Stimulated activated naive B cell treated with anti-CD40 and anti-IgM and Interleukin-4, amounts not matched to agents 10 μg/mL and 1 μg/mL and 100 μg/mL, for 72 hours (primary cell): ENCODE measurements at regions not wholly inside any gene's neighbourhood (a gene's known extent, or its start where the extent isn't known, plus 50 kb on each side); places are given as distances from the start of the nearest gene placed in this dataset.
"Not testable (repeated sequence)": the region's sequence is repeated elsewhere in the genome, so short reads cannot be mapped to it uniquely, and the experiment has no call there.

ENCODE experiments used
- ATAC-seq, 2 donors: fragments of 150-1000 bp; cut with Tn5 transposase; replicated peaks; 2 replicates each; pipeline ENCODE4 v1.10.0; 2021; ENCODE audit warnings: moderate library complexity in 1 of 2
- DNase-seq: peaks from one replicate; pipeline ENCODE4 v3.0.0; 2021
- H3K27ac Mint-ChIP-seq: one replicate; pipeline ENCODE4 v1.8.0; 2022; ENCODE audit warnings: mild to moderate bottlenecking, mixed read lengths
- H3K27me3 Mint-ChIP-seq, 2 donors: one replicate each; pipeline ENCODE4 v1.8.0; 2022; ENCODE audit warnings: mixed read lengths in 2 of 2
- H3K36me3 Mint-ChIP-seq, 2 donors: one replicate each; pipeline ENCODE4 v1.8.0; 2022; ENCODE audit warnings: mixed read lengths in 2 of 2, mild to moderate bottlenecking in 1 of 2
- H3K4me1 Mint-ChIP-seq, 2 donors: one replicate each; pipeline ENCODE4 v1.8.0; 2022; ENCODE audit warnings: mixed read lengths in 2 of 2, mild to moderate bottlenecking in 1 of 2
- H3K4me3 Mint-ChIP-seq, 2 donors: one replicate each; pipeline ENCODE4 v1.8.0; 2022; ENCODE audit warnings: mild to moderate bottlenecking in 2 of 2, mixed read lengths in 2 of 2, moderate library complexity in 1 of 2
- H3K9me3 Mint-ChIP-seq, 2 donors: one replicate each; pipeline ENCODE4 v1.8.0; 2022; ENCODE audit warnings: mixed read lengths in 2 of 2, mild to moderate bottlenecking in 1 of 2

DNA sequence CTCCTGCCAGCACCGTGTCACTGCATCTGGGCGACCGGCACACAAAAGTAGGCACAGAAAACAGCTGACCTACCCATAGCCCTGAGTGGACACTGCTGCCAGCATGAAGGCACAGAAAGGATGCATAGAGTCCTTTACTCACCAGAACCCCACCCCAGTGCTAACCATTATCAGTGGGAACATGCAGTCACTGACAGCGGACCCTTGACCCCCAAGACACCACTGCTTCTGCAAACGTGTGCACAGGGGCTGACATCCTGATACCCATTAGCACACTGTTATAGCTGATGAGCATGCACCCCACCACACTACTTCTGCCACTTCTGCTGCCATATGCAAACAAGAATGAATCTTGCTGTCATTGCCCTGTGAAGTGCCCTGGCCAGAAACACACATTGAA lies 953.0 kb upstream of the NCAM2 start:
- H3K36me3 Mint-ChIP-seq = no peaks in the 10 kb centered on the region
- H3K9me3 Mint-ChIP-seq = peaks cover 4 to 9% of the 10 kb centered on the region in 2 donors
- H3K4me1 Mint-ChIP-seq = no peaks in the 10 kb centered on the region
- no peak overlapping the region for H3K4me3 Mint-ChIP-seq
- H3K27ac Mint-ChIP-seq = no peak overlapping the region
- DNase-seq (no peak), ATAC-seq (no peak)
- no peaks in the 10 kb centered on the region for H3K27me3 Mint-ChIP-seq

DNA sequence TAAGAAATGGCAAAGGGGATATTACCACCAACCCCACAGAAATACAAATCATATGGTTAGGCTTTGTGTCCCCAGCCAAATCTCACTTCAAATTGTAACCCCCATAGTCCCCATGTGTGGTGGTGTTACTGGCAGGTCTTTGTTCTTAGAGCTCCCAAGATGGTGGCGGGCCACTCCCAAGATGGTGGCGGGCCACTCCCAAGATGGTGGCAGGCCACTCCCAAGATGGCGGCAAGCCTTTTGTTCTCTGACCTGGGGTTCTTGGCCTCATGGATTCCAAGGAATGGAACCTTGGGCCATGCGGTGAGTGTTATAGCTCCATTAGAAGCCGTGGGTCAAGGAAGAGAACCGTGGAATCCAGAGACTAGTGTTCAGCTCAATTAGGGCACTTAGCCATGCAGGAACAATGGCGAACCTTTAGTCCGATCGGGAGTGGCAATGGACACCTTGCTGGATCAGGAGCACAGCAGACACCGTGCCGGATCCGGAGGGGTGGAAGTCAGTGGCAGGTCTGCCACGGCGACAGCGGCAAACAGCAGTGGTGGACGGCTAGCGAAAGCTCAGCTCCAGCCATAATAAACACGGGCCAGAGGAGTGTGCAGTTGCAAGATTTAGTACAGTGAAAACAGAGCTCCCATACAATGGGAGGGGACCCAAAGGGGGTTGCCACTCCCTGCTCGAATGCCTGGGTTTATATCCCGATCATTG lies 949.9 kb upstream of the NCAM2 start:
- not testable (repeated sequence) for H3K9me3 Mint-ChIP-seq, H3K36me3 Mint-ChIP-seq, H3K27ac Mint-ChIP-seq, DNase-seq, ATAC-seq, H3K4me3 Mint-ChIP-seq, H3K27me3 Mint-ChIP-seq, H3K4me1 Mint-ChIP-seq

DNA sequence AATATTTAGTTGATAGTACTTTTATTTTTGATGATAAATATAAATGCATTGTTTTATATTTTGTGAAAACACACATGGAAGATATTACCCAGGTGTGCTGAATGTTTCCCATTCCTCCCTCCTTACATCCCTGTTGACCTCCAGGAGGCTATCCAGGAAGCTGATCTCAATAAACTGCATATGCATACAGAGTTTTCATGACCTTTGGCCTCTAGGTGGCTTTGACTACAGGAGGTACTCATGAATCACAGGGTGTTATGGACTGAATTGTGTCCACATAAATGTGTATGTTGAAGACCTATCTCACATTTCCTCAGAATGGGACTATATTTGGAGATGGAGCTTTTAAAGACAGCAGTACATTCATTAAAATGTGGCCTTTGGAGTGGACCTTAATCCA lies 914.9 kb upstream of the NCAM2 start:
- ATAC-seq = no peak
- no peaks in the 10 kb centered on the region for H3K36me3 Mint-ChIP-seq
- no peaks in the 10 kb centered on the region for H3K4me1 Mint-ChIP-seq
- H3K4me3 Mint-ChIP-seq = no peak overlapping the region
- no peaks in the 10 kb centered on the region for H3K27me3 Mint-ChIP-seq
- peaks cover 0 to 4% of the 10 kb centered on the region in 2 donors for H3K9me3 Mint-ChIP-seq
- no peak for DNase-seq
- no peak overlapping the region for H3K27ac Mint-ChIP-seq

DNA sequence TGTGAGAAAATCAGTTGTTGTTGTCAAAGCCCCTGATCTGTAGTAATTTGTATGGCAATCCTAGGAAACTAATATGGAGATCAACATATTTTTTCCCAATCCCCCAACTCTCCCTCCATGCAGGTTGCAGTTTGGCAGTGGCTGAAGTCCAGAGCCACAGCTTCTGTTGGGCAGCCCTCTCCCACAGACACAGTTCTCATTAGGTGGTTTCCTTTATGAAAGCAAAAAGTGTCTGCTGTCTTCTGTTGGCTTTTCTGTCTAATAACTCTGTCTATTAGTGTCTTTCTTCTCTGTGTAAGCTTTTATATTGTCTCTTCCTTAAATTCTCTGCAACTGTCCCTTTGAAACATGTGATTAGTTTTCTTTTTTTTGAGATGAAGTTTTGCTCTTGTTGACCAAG lies 914.3 kb upstream of the NCAM2 start:
- no peaks in the 10 kb centered on the region for H3K27me3 Mint-ChIP-seq
- H3K4me1 Mint-ChIP-seq = no peaks in the 10 kb centered on the region
- ATAC-seq (no peak), DNase-seq (no peak)
- no peak overlapping the region for H3K27ac Mint-ChIP-seq
- no peak overlapping the region for H3K4me3 Mint-ChIP-seq
- H3K9me3 Mint-ChIP-seq = peaks cover 0 to 5% of the 10 kb centered on the region in 2 donors
- no peaks in the 10 kb centered on the region for H3K36me3 Mint-ChIP-seq

DNA sequence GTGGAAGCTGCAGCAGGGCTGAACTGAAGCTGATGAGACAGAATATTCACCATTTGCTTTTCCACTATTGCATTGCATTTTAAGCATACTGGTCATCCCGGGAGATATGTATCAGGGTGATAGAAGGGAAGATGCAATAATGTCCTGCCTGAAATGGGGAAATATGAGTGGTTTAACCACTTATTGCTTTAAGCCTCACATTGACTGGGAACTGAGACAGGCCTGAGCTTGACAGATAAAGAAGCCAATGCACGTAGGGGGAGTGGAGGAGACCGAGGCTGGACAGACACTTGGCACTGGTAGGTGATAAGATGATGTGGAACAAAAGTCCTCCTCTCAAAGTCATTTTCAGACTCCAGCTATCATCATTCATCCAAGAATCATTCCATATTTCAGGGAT lies 911.7 kb upstream of the NCAM2 start:
- no peaks in the 10 kb centered on the region for H3K27me3 Mint-ChIP-seq

DNA sequence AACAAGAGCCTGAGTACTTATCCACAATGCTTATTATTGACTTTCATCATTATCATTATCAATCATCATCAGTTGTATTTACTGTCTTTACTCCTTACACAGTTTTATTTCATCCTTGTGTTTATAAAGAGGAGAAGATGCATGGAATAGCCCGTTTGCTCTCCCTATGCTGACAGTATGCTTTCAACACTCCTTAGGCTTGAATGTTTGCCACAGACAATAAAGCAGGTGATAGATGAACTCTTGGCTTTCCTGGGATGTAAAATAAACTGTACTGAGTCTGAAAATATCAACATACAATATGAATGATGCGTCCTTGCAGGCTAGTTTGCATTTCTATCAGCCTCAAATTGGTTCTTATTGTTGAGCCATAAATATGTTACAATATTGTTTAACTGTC lies 891.8 kb upstream of the NCAM2 start:
- H3K9me3 Mint-ChIP-seq = no peaks in the 10 kb centered on the region
- H3K4me3 Mint-ChIP-seq = no peak overlapping the region
- DNase-seq (no peak), ATAC-seq (no peak)
- H3K4me1 Mint-ChIP-seq = no peaks in the 10 kb centered on the region
- no peaks in the 10 kb centered on the region for H3K36me3 Mint-ChIP-seq
- H3K27me3 Mint-ChIP-seq = no peaks in the 10 kb centered on the region
- no peak overlapping the region for H3K27ac Mint-ChIP-seq

More for the DNA sequence above, 911.7 kb upstream of the NCAM2 start:
- Mint-ChIP-seq H3K9me3 (peaks cover 3 to 8% of the 10 kb centered on the region in 2 donors), H3K4me1 (no peaks in the 10 kb centered on the region), H3K4me3 (no peak overlapping the region), H3K36me3 (no peaks in the 10 kb centered on the region), H3K27ac (no peak overlapping the region)
- ATAC-seq (no peak), DNase-seq (no peak)

DNA sequence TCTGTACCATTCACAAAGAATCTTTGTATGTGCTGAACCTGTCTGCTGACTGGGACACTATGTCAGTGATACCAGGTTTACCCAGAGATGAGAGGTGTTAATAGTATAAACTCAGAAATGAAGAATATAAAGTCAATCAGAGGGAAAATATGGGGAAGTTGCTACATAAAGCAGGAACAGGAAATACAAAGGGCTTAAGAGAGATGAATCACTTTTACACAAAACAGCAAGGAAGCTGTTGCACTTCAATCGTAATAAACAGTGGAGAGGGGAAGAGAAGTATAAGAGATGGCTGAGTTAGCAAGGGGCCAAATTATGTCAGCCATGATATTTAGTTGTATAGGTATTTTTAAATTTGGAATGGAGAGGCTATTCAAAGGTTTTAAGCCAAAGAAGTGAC lies 890.2 kb upstream of the NCAM2 start:
- no peak for ATAC-seq
- H3K4me3 Mint-ChIP-seq = no peak overlapping the region

DNA sequence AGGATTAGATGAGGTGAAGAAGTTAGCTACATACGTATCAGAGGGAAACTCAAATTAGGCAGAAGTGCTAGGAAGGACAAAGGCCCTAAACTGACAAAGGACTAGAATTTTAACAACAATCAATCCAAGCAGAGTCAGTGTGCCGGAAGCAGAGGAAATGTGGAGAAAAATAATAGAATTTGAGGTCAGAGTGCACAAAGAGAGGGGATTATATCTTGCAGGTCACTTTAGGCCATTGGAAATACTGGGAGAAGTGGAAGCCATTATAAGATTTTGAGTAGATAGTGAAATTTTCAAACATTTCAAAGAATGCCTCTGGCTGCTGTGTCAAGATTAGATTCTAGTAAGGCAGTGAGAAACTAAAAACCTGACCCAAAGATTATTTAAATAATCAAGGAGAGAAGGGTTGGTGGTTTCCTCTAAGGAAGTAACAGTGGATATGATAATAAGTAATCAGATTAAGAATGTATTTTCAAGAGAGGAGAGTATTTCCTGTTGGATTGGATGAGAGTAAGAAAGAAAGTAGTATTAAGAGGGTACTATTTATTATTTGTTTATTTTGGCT lies 889.2 kb upstream of the NCAM2 start:
- Mint-ChIP-seq H3K27me3 (no peaks in the 10 kb centered on the region), H3K4me3 (no peak overlapping the region), H3K27ac (no peak overlapping the region), H3K36me3 (no peaks in the 10 kb centered on the region), H3K4me1 (no peaks in the 10 kb centered on the region), H3K9me3 (peaks cover under 1 to 2% of the 10 kb centered on the region in 2 donors)
- DNase-seq (no peak), ATAC-seq (no peak)

More for the DNA sequence above, 890.2 kb upstream of the NCAM2 start:
- DNase-seq = no peak
- no peaks in the 10 kb centered on the region for H3K27me3 Mint-ChIP-seq
- H3K4me1 Mint-ChIP-seq = no peaks in the 10 kb centered on the region
- peaks cover 0 to 2% of the 10 kb centered on the region in 2 donors for H3K9me3 Mint-ChIP-seq
- H3K36me3 Mint-ChIP-seq = no peaks in the 10 kb centered on the region
- no peak overlapping the region for H3K27ac Mint-ChIP-seq

DNA sequence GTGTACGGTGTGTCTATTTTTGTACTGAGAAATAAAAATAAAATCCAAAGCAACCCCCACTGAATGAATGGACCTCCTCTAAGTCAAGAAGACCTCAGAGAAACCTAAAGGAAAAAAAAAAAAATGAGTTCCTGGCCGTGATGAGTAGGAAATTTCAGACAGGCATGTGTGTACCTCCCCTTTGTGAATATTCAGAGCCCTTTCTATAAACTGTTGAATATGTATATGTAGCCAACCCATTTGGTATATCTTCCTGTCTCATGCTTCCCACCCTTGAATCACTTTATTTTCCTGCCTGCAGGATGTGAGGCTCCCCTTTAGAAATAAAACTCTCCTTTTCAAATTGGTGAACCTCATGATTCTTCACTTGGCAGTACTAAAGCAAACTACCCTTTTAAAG lies 887.8 kb upstream of the NCAM2 start:
- Mint-ChIP-seq H3K4me1 (no peaks in the 10 kb centered on the region), H3K27ac (no peak overlapping the region), H3K36me3 (no peaks in the 10 kb centered on the region), H3K4me3 (no peak overlapping the region), H3K9me3 (peaks cover 2 to 5% of the 10 kb centered on the region in 2 donors), H3K27me3 (no peaks in the 10 kb centered on the region)
- DNase-seq = no peak
- no peak for ATAC-seq

DNA sequence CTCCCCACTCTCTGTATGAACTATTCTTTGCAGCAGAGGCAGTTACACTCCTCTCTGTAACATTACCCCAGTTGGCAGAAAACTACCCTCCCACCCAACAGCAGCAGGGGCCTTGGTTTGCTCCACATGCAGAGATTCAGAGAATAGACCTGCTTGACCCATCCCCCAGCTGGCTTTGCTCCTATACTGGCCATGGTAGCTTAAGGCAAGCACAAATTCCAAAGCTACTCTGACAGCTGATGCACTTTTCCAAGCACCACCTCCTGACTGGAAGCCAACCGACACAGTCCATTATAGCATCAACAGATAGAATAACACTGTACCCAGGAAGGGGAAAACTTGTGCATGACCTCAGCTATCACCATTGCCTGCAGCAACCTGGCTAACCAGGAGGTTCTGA lies 846.5 kb upstream of the NCAM2 start:
- DNase-seq (no peak), ATAC-seq (peak in 1 of 2 donors; percentile 12)
- Mint-ChIP-seq H3K36me3 (no peaks in the 10 kb centered on the region), H3K9me3 (peaks cover 19 to 27% of the 10 kb centered on the region in 2 donors), H3K4me1 (no peaks in the 10 kb centered on the region), H3K27me3 (no peaks in the 10 kb centered on the region), H3K27ac (no peak overlapping the region), H3K4me3 (no peak overlapping the region)

DNA sequence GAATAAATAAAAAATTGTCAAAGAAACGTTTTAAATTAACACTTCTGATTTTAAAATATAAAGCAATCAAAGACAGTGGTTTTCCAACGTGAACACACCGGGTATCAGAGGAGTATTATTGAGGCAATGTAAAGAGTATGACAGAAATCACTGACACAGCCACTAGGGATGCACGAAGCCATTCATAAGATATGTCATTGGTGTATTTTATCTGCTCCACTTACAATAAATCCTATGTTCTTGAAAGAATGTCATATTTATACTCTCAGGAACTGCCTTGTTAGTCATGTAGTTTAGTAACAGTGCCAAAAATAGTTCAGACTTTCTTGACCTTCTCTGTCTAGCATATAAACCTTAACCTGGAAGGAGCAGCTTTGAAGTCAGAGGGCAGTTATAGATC lies 835.0 kb upstream of the NCAM2 start:
- no peaks in the 10 kb centered on the region for H3K36me3 Mint-ChIP-seq
- no peak for ATAC-seq

DNA sequence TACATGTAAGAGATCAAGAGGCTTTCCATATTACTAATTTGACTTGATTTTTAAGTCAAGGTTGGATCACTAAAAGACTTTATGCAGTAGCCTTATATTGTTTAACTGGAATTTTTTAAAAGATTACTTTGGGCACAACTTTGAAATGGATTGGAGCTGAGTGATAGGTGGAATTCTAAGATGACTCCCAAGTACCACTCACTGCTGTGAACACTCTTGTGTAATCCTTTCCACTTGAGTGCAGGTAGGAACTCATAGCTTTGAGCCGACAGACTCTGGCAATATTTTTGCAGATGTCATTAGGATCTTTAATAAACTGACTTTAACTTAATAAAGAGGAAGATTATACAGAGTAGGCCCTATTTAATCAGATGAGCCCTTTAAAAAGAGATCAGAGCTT lies 831.1 kb upstream of the NCAM2 start:
- Mint-ChIP-seq H3K4me3 (no peak overlapping the region), H3K27me3 (no peaks in the 10 kb centered on the region), H3K9me3 (peaks cover 0 to 5% of the 10 kb centered on the region in 2 donors), H3K27ac (no peak overlapping the region), H3K4me1 (no peaks in the 10 kb centered on the region), H3K36me3 (no peaks in the 10 kb centered on the region)
- ATAC-seq (no peak), DNase-seq (no peak)

More for the DNA sequence above, 835.0 kb upstream of the NCAM2 start:
- Mint-ChIP-seq H3K4me1 (no peaks in the 10 kb centered on the region), H3K9me3 (peaks cover 3 to 5% of the 10 kb centered on the region in 2 donors), H3K4me3 (no peak overlapping the region), H3K27me3 (no peaks in the 10 kb centered on the region), H3K27ac (no peak overlapping the region)
- DNase-seq = no peak

DNA sequence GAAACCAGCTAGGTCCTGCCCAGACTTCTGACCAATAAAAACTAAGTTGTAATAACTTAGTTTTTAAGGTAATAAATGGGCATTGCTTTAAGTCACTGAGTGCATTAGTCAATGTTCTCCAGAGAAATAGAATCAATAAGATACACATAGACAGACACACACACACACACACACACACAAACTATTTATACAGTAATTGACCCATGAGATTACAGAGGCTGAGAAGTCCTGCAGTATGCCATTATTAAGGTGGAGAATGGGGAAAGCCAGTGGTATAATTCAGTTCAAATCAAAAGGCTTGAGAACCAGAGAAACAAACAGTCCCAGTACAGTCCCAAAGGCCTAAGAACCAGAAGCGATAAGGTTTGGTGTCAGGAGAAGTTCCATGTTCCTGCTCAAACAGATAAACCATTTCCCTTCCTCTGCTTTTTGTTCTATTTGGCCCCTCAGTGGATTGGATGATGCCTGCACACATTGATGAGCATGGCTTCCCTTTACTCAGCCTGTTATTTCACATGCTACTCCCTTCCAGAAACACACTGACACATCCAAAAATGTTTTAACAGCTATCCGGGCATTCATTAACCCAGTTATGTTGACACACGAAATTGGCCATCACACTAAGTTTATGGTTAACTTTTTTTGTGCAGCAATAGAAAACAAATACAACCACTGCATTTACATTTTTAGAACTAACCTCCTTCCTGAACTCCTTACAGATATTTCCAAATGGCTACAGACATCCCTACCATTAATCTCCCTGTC lies 828.2 kb upstream of the NCAM2 start:
- Mint-ChIP-seq H3K4me1 (no peaks in the 10 kb centered on the region), H3K36me3 (no peaks in the 10 kb centered on the region), H3K27me3 (no peaks in the 10 kb centered on the region), H3K4me3 (no peak overlapping the region), H3K9me3 (peaks cover 5 to 7% of the 10 kb centered on the region in 2 donors), H3K27ac (no peak overlapping the region)
- ATAC-seq (no peak), DNase-seq (no peak)

DNA sequence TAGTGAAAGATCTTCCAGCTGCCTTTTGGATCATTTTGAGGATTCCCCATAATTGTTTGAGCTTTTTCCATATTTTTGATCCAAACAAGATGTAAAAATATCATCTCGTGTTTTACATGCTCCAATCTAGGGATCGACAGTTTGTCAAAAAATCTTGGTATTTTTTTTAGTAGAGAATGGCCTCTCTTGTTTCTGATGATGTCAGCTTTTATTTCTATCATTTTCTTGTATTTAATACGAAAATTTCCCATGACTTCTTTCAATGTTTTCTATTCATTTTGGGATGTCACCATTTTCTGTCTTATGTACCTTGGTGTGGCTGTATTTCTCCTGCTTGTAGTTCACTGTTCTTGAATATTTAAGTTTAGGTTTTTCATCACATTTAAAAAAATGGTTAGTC lies 812.0 kb upstream of the NCAM2 start:
- ATAC-seq = no peak
- Mint-ChIP-seq H3K27ac (no peak overlapping the region), H3K4me1 (no peaks in the 10 kb centered on the region), H3K4me3 (no peak overlapping the region), H3K27me3 (no peaks in the 10 kb centered on the region), H3K36me3 (no peaks in the 10 kb centered on the region), H3K9me3 (peaks cover 12 to 18% of the 10 kb centered on the region in 2 donors)
- DNase-seq = no peak

DNA sequence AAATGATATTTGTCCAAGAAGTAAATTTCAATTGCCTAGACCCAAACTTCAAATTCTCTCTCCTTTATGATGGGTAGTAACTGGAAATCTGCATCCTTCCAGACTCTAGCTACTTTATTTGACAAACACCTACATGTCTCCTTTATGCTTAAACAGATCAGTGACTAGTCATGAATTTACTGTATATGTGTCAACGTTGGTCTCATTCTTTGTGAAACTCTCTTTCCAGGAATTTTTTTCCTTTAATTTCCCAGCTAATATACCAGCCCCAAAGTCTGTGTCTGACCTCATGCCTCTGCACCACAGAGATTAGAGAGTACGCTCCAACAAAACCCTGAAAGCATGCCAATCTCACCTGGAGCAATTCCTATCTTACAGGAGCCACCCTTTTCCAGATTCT lies 811.2 kb upstream of the NCAM2 start:
- Mint-ChIP-seq H3K27ac (no peak overlapping the region), H3K9me3 (peaks cover 12 to 18% of the 10 kb centered on the region in 2 donors), H3K4me1 (no peaks in the 10 kb centered on the region), H3K27me3 (no peaks in the 10 kb centered on the region), H3K4me3 (no peak overlapping the region), H3K36me3 (no peaks in the 10 kb centered on the region)
- no peak for DNase-seq
- no peak for ATAC-seq
